ENCODE measurements at regions not wholly inside any gene's neighbourhood (a gene's known extent, or its start where the extent isn't known, plus 50 kb on each side); places are given as distances from the start of the nearest gene placed in this dataset.

DNA sequence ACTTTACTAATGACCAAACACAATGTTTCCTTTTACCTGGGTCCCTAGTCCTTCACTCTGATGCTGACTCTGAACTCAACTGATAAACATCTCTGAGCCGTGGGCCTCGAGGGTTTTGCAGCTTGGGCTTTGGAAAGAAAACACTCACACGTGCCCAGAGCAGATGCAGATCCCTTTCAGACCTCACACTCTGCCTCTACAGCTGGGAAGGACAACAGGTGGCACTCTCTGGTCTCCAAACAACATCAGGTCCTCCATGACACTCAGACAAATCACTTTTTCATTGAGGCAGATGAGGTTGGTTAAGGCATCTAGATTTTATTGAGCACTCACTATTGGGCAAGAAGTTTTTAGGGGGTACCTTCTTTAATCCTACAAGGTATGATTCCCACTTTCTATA lies 64.7 kb upstream of the NTRK3 start:
- H2AK5ac ChIP-seq (ENCODE audit: low read length) = no peak overlapping the region
- WGBS (ENCODE audit: extremely low coverage, insufficient coverage, insufficient read length) = no CpG with 5 or more reads among the region's 3 CpGs
- peaks cover 1% of the 10 kb centered on the region for H3K9me3 ChIP-seq (ENCODE audit: insufficient read depth, low read depth, low read length)
- no peaks in the 10 kb centered on the region for H3K4me1 ChIP-seq (ENCODE audit: control insufficient read depth in 1 of 2, insufficient read depth in 2 of 2, low read length in 2 of 2)
- H2AFZ ChIP-seq (ENCODE audit: insufficient read depth, low read length, poor library complexity) = no peak overlapping the region
- no peaks in the 10 kb centered on the region for H3K36me3 ChIP-seq (ENCODE audit: control insufficient read depth in 1 of 2, insufficient read depth in 2 of 2, low read length in 2 of 2)
- no peak overlapping the region for H3K9ac ChIP-seq (ENCODE audit: low read length)
- H2BK5ac ChIP-seq (ENCODE audit: low read depth, low read length, poor library complexity) = no peak overlapping the region
- no peak overlapping the region for H2BK120ac ChIP-seq (ENCODE audit: insufficient read depth, low read length, poor library complexity)
- no peak overlapping the region for H3K4me3 ChIP-seq (ENCODE audit: low read depth, low read length)
- no peak overlapping the region for H4K12ac ChIP-seq (ENCODE audit: low read depth, low read length)
- no peaks in the 10 kb centered on the region for H3K27me3 ChIP-seq (ENCODE audit: insufficient read depth, low read length)
- no peak overlapping the region for H3K23ac ChIP-seq (ENCODE audit: low read length)
- H3K18ac ChIP-seq (ENCODE audit: low read length) = no peak overlapping the region
- H2BK12ac ChIP-seq (ENCODE audit: low read length) = no peak overlapping the region
- no peak overlapping the region for H3K4ac ChIP-seq (ENCODE audit: low read depth, low read length)
- no peaks in the 10 kb centered on the region for H3K79me1 ChIP-seq (ENCODE audit: low read length)
- H3K14ac ChIP-seq (ENCODE audit: low read length) = no peak overlapping the region
- H3K27ac ChIP-seq (ENCODE audit: low read depth, low read length) = no peak overlapping the region
- H3K79me2 ChIP-seq (ENCODE audit: control insufficient read depth, insufficient read depth, low read length, poor library complexity) = no peaks in the 10 kb centered on the region
- H4K8ac ChIP-seq (ENCODE audit: low read depth, low read length) = no peak overlapping the region
- no peak for DNase-seq
- H3K4me2 ChIP-seq (ENCODE audit: low read length) = no peak overlapping the region
- H4K91ac ChIP-seq (ENCODE audit: low read depth, low read length) = no peak overlapping the region

DNA sequence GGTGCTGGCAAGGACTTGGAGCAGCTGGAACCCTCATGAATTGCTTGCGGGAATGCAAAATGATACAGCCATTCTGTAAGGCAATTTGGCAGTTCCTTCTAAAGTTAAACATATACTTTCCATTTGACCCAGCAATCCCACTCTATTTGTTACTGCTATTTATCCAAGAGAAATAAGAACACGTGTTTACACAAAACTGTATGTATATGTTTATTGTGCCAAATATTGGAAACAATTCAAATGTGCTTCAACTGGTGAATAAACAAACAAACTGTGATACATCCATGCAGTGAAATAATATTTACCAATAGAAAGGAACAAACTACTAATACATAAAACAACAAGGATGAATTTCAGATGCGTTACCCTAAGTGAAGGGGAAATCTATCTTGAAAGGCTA lies 60.0 kb upstream of the NTRK3 start:
- no peaks in the 10 kb centered on the region for H3K79me1 ChIP-seq (ENCODE audit: low read length)
- H2AK5ac ChIP-seq (ENCODE audit: low read length) = no peak overlapping the region
- H3K23ac ChIP-seq (ENCODE audit: low read length) = no peak overlapping the region
- peaks cover 6% of the 10 kb centered on the region for H3K9me3 ChIP-seq (ENCODE audit: insufficient read depth, low read depth, low read length)
- no peak overlapping the region for H3K14ac ChIP-seq (ENCODE audit: low read length)
- H3K9ac ChIP-seq (ENCODE audit: low read length) = no peak overlapping the region
- no peaks in the 10 kb centered on the region for H3K4me1 ChIP-seq (ENCODE audit: control insufficient read depth in 1 of 2, insufficient read depth in 2 of 2, low read length in 2 of 2)
- H2AFZ ChIP-seq (ENCODE audit: insufficient read depth, low read length, poor library complexity) = no peak overlapping the region
- no peak overlapping the region for H2BK120ac ChIP-seq (ENCODE audit: insufficient read depth, low read length, poor library complexity)
- no peak overlapping the region for H2BK5ac ChIP-seq (ENCODE audit: low read depth, low read length, poor library complexity)
- no peak overlapping the region for H3K18ac ChIP-seq (ENCODE audit: low read length)
- no peak overlapping the region for H4K91ac ChIP-seq (ENCODE audit: low read depth, low read length)
- no peaks in the 10 kb centered on the region for H3K27me3 ChIP-seq (ENCODE audit: insufficient read depth, low read length)
- H3K36me3 ChIP-seq (ENCODE audit: control insufficient read depth in 1 of 2, insufficient read depth in 2 of 2, low read length in 2 of 2) = no peaks in the 10 kb centered on the region
- no peak overlapping the region for H3K4me3 ChIP-seq (ENCODE audit: low read depth, low read length)
- H3K4me2 ChIP-seq (ENCODE audit: low read length) = no peak overlapping the region
- H3K27ac ChIP-seq (ENCODE audit: low read depth, low read length) = no peak overlapping the region
- no peaks in the 10 kb centered on the region for H3K79me2 ChIP-seq (ENCODE audit: control insufficient read depth, insufficient read depth, low read length, poor library complexity)
- H4K8ac ChIP-seq (ENCODE audit: low read depth, low read length) = no peak overlapping the region
- H3K4ac ChIP-seq (ENCODE audit: low read depth, low read length) = no peak overlapping the region
- no peak overlapping the region for H4K12ac ChIP-seq (ENCODE audit: low read depth, low read length)
- no peak for DNase-seq
- no CpG with 5 or more reads among the region's 3 CpGs for WGBS (ENCODE audit: extremely low coverage, insufficient coverage, insufficient read length)
- H2BK12ac ChIP-seq (ENCODE audit: low read length) = no peak overlapping the region

DNA sequence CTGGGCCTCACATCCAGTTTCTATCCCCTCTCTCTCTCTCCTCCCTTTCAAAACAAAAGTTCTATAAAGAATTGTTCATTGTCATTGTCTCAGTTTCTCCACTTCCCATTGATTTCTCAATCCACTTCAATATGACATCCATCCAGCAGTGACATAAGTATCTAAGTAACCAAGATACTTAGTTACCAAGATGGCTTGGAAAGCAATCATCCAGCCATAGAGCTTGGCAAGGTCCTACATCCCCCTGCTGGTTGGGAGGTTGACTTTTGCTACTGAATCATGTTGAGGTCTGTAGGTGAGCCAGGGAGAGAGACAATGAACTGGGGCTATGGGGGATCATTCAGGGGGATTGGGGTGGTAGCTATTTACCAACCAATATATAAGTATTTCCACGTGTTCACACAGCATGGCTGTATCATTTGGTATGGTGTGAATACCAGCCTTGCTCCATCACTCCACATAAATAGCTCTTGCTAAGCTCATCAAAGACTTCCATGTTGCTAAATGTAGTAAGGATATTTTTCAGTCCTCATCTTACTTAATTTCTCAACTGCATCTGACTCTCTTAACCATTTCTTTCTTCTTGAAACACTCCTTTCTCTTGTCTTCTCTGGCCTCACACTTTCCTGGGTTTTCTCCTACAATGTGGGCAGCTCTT lies 58.8 kb upstream of the NTRK3 start:
- H3K27ac ChIP-seq (ENCODE audit: low read depth, low read length) = no peak overlapping the region
- no peak overlapping the region for H2BK120ac ChIP-seq (ENCODE audit: insufficient read depth, low read length, poor library complexity)
- no peak overlapping the region for H3K4me3 ChIP-seq (ENCODE audit: low read depth, low read length)
- H2AK5ac ChIP-seq (ENCODE audit: low read length) = no peak overlapping the region
- no peaks in the 10 kb centered on the region for H3K4me1 ChIP-seq (ENCODE audit: control insufficient read depth in 1 of 2, insufficient read depth in 2 of 2, low read length in 2 of 2)
- no peaks in the 10 kb centered on the region for H3K79me1 ChIP-seq (ENCODE audit: low read length)
- H3K79me2 ChIP-seq (ENCODE audit: control insufficient read depth, insufficient read depth, low read length, poor library complexity) = no peaks in the 10 kb centered on the region
- no peak overlapping the region for H3K9ac ChIP-seq (ENCODE audit: low read length)
- no peak overlapping the region for H2BK12ac ChIP-seq (ENCODE audit: low read length)
- no peak overlapping the region for H3K14ac ChIP-seq (ENCODE audit: low read length)
- H3K4me2 ChIP-seq (ENCODE audit: low read length) = no peak overlapping the region
- no peaks in the 10 kb centered on the region for H3K36me3 ChIP-seq (ENCODE audit: control insufficient read depth in 1 of 2, insufficient read depth in 2 of 2, low read length in 2 of 2)
- H3K4ac ChIP-seq (ENCODE audit: low read depth, low read length) = no peak overlapping the region
- no peaks in the 10 kb centered on the region for H3K27me3 ChIP-seq (ENCODE audit: insufficient read depth, low read length)
- H2BK5ac ChIP-seq (ENCODE audit: low read depth, low read length, poor library complexity) = no peak overlapping the region
- peaks cover 5% of the 10 kb centered on the region for H3K9me3 ChIP-seq (ENCODE audit: insufficient read depth, low read depth, low read length)
- no peak for DNase-seq
- no peak overlapping the region for H2AFZ ChIP-seq (ENCODE audit: insufficient read depth, low read length, poor library complexity)
- H4K12ac ChIP-seq (ENCODE audit: low read depth, low read length) = no peak overlapping the region
- no peak overlapping the region for H3K18ac ChIP-seq (ENCODE audit: low read length)
- no peak overlapping the region for H4K91ac ChIP-seq (ENCODE audit: low read depth, low read length)
- no peak overlapping the region for H3K23ac ChIP-seq (ENCODE audit: low read length)
- no peak overlapping the region for H4K8ac ChIP-seq (ENCODE audit: low read depth, low read length)
- WGBS (ENCODE audit: extremely low coverage, insufficient coverage, insufficient read length) = no CpG with 5 or more reads among the region's 1 CpG

DNA sequence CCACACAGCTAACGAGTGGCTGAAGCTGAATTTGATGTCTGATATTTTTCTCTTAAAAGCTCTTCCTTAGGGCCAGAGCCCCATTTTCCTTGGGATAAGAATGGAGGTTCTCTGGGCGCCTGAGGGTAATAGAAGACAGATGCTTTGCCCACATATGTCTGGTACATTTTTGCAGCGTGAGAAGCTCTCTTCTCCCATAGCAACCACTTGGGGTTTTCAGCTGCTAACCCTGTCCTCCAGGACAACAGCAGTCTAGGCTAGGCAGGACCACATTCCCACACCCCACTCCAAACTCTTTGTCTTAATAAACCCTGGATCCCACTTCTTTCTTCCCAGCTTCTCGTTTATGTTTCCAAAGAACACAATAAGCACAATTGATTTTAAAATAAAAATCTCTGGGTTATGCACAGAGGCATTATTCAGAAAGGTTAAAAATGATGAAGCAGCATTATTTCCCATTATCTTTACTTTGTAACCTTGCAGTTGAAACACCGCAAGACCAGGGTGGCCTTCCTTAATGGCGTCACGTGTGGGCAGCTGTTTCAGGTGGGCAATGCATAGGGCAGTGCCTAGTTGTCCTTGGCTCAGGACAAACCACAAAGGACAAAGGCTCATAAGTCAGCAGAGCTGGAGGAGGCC lies 56.5 kb upstream of the NTRK3 start:
- Histone ChIP-seq H4K8ac (ENCODE audit: low read depth, low read length) (no peak overlapping the region), H3K4me3 (ENCODE audit: low read depth, low read length) (no peak overlapping the region), H3K36me3 (ENCODE audit: control insufficient read depth in 1 of 2, insufficient read depth in 2 of 2, low read length in 2 of 2) (no peaks in the 10 kb centered on the region), H3K79me1 (ENCODE audit: low read length) (no peaks in the 10 kb centered on the region), H4K12ac (ENCODE audit: low read depth, low read length) (no peak overlapping the region), H2BK120ac (ENCODE audit: insufficient read depth, low read length, poor library complexity) (no peak overlapping the region), H3K4me1 (ENCODE audit: control insufficient read depth in 1 of 2, insufficient read depth in 2 of 2, low read length in 2 of 2) (no peaks in the 10 kb centered on the region), H2AK5ac (ENCODE audit: low read length) (no peak overlapping the region), H3K27me3 (ENCODE audit: insufficient read depth, low read length) (no peaks in the 10 kb centered on the region), H3K9me3 (ENCODE audit: insufficient read depth, low read depth, low read length) (peaks cover 5% of the 10 kb centered on the region), H3K4me2 (ENCODE audit: low read length) (no peak overlapping the region), H3K4ac (ENCODE audit: low read depth, low read length) (no peak overlapping the region), H4K91ac (ENCODE audit: low read depth, low read length) (no peak overlapping the region), H3K9ac (ENCODE audit: low read length) (no peak overlapping the region), H2AFZ (ENCODE audit: insufficient read depth, low read length, poor library complexity) (no peak overlapping the region), H3K23ac (ENCODE audit: low read length) (no peak overlapping the region), H2BK5ac (ENCODE audit: low read depth, low read length, poor library complexity) (no peak overlapping the region), H3K79me2 (ENCODE audit: control insufficient read depth, insufficient read depth, low read length, poor library complexity) (no peaks in the 10 kb centered on the region), H2BK12ac (ENCODE audit: low read length) (no peak overlapping the region), H3K18ac (ENCODE audit: low read length) (no peak overlapping the region), H3K14ac (ENCODE audit: low read length) (no peak overlapping the region), H3K27ac (ENCODE audit: low read depth, low read length) (no peak overlapping the region)
- DNase-seq = no peak
- WGBS (ENCODE audit: extremely low coverage, insufficient coverage, insufficient read length) = no CpG with 5 or more reads among the region's 7 CpGs

Data from trophoblast cell (in vitro differentiated cells and primary cell).